K562 (cell line): ENCODE measurements at regions not wholly inside any gene's neighbourhood (a gene's known extent, or its start where the extent isn't known, plus 50 kb on each side); places are given as distances from the start of the nearest gene placed in this dataset.

Source experiments
- ATAC-seq: fragments of 200-7000 bp; cut with Tn5 transposase; 3 replicates; pipeline ENCODE4 v1.9.1; 2020; ENCODE audit warnings: moderate library complexity
- BruUV-seq: library from RNA; stranded (reverse); fragments of 400-500 nt; replicated peaks from 2 replicates; lab custom pipeline; 2021; lab: Mats Ljungman, UMichigan
- CTCF ChIA-PET: fragments of 300-600 bp; formaldehyde crosslinking; extraction: SDS; loops from one replicate; lab custom pipeline; 2021; ENCODE audit warnings: low intra/inter-chr PET ratio; lab: Yijun Ruan, JAX
- POLR2A ChIA-PET: fragments of 300-600, 350-650 bp; sonication (Branson Sonifier 250); formaldehyde crosslinking; extraction: SDS; loops from one replicate; lab custom pipeline; 2021; ENCODE audit warnings: antibody characterized with exemption, inconsistent platforms; lab: Yijun Ruan, JAX
- DNase-seq, 4 experiments: peaks; one replicate each; pipeline versions ENCODE4 v3.0.0 to v3.0.0-alpha.2; 2011 to 2018; ENCODE audit warnings: low spot score in 3 of 4, mixed read lengths in 3 of 4; ENCODE audit errors: extremely low read depth in 1 of 4
- FAIRE-seq: peaks from 2 replicates; lab custom pipeline; 2011; peaks lifted over from hg19 to GRCh38; lab: Jason Lieb, UNC
- H2AFZ ChIP-seq: 2 replicates; pipeline ENCODE4 v1.6.0; 2011; ENCODE audit warnings: low read depth, low read length, control low read depth, inconsistent platforms
- H3K27ac ChIP-seq: fragments of 200-600 bp; 3 replicates; pipeline ENCODE4 v1.8.0; 2011; ENCODE audit warnings: low read depth, mild to moderate bottlenecking, control low read depth, inconsistent platforms, low read length, moderate library complexity, mixed read lengths; ENCODE audit errors: extremely low read depth
- H3K27me3 ChIP-seq, 2 experiments: fragments of 300-600 bp in 1 of 2; 2 replicates in 1 of 2; 3 replicates in 1 of 2; pipeline versions ENCODE4 v1.6.0 to v1.8.0; 2011; ENCODE audit warnings: inconsistent platforms in 2 of 2, low read length in 2 of 2, mild to moderate bottlenecking in 1 of 2, mixed read lengths in 1 of 2, moderate library complexity in 1 of 2; ENCODE audit not compliant: control insufficient read depth in 2 of 2, insufficient read depth in 2 of 2
- H3K36me3 ChIP-seq: fragments of 300-600 bp; 3 replicates; pipeline ENCODE4 v1.8.0; 2011; ENCODE audit warnings: mild to moderate bottlenecking, low read length, inconsistent platforms; ENCODE audit not compliant: control insufficient read depth, insufficient read depth
- H3K4me1 ChIP-seq, 2 experiments: fragments of 200-600 bp in 1 of 2; replicated peaks in 1 of 2; 2 replicates in 1 of 2; 3 replicates in 1 of 2; pipeline versions ENCODE4 v1.5.1 to v1.8.0; 2011; ENCODE audit warnings: inconsistent platforms in 2 of 2, low read length in 2 of 2, mild to moderate bottlenecking in 1 of 2, mixed read lengths in 1 of 2, moderate library complexity in 1 of 2; ENCODE audit not compliant: control insufficient read depth in 2 of 2, insufficient read depth in 2 of 2
- H3K4me2 ChIP-seq: 2 replicates; pipeline ENCODE4 v1.6.1; 2011; ENCODE audit warnings: low read length, control low read depth, inconsistent platforms, mixed read lengths; ENCODE audit not compliant: insufficient read depth
- H3K4me3 ChIP-seq: fragments of 200-600 bp; sonication (generic), shearing (Covaris generic); 2 replicates; pipeline ENCODE4 v1.5.1; 2016; ENCODE audit warnings: control low read depth, inconsistent platforms
- H3K79me2 ChIP-seq: fragments of 200-600 bp; 3 replicates; pipeline ENCODE4 v1.8.0; 2011; ENCODE audit warnings: low read length, inconsistent platforms; ENCODE audit not compliant: control insufficient read depth, insufficient read depth
- H3K9ac ChIP-seq, 2 experiments: 2 replicates each; pipeline versions ENCODE4 v1.6.0 to v1.6.1; 2011; ENCODE audit warnings: low read depth in 2 of 2, low read length in 2 of 2, control low read depth in 1 of 2, inconsistent platforms in 1 of 2, mild to moderate bottlenecking in 1 of 2, mixed read lengths in 1 of 2; ENCODE audit not compliant: insufficient read depth in 1 of 2
- H3K9me1 ChIP-seq: one replicate; pipeline ENCODE4 v1.6.0; 2011; ENCODE audit warnings: inconsistent platforms, mild to moderate bottlenecking, low read length, moderate library complexity; ENCODE audit not compliant: control insufficient read depth, insufficient read depth
- H3K9me3 ChIP-seq: replicated peaks from 2 replicates; pipeline ENCODE4 v1.5.1; 2011; ENCODE audit warnings: low read depth, low read length, inconsistent platforms; ENCODE audit not compliant: control insufficient read depth, insufficient read depth
- H4K20me1 ChIP-seq: replicated peaks from 2 replicates; pipeline ENCODE4 v1.6.1; 2011; ENCODE audit warnings: low read length, inconsistent platforms, mixed read lengths; ENCODE audit not compliant: control insufficient read depth, insufficient read depth
- WGBS: fragments of 100-300 bp; shearing (Covaris generic); methylation state at CpG from one replicate; pipeline ENCODE4 v1.1.6; 2016; ENCODE audit warnings: low coverage, mixed read lengths; ENCODE audit not compliant: insufficient coverage; ENCODE audit errors: missing lambda C conversion rate; 5-methylcytosine and 5-hydroxymethylcytosine counted together
- in situ Hi-C: fragments of 300-500 bp; cut with MboI; formaldehyde crosslinking; loops from 4 replicates; pipeline ENCODE4 v1.15.0; 2018; ENCODE audit warnings: inconsistent platforms, mixed read lengths
- intact Hi-C: fragments of 100-400 bp; cut with micrococcal nuclease; formaldehyde crosslinking; loops from 2 replicates; pipeline ENCODE4 v1.14.2; 2022
- TF ChIP-seq, protein P1 (sequence below): fragments of 200-600 bp; sonication (generic); IDR thresholded peaks from one replicate; pipeline ENCODE4 v1.6.1; 2012; ENCODE audit warnings: mild to moderate bottlenecking, low read depth, low read length, inconsistent platforms
- TF ChIP-seq, protein P2 (sequence below): fragments of 450-650 bp; IDR thresholded peaks from 2 replicates; pipeline ENCODE4 v1.6.1; 2016; ENCODE audit warnings: mild to moderate bottlenecking

DNA sequence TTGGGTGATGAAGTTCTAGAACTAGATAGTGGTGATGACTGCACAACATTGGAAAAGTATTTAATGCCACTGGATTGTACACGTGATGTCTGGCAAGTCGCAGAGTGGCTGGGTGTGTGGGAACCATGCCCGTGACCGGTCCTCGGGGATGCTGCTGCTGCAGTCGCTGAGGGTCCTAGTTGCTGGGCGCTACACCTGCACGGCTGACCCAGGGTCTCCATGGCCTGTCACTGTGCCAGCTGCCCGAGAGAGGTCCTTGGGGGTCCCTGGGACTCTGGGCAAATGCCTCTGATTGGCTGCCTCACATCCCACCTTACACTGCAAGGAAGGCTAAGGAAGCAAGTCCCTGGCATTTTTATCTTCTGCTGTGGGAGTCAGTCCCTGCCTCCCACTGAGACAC, 109.1 kb upstream of the PABPC3 start:
- Histone ChIP-seq H3K9me3 (no peaks in the 10 kb centered on the region), H3K9ac (no peak overlapping the region), H3K36me3 (no peaks in the 10 kb centered on the region), H3K9me1 (no peaks in the 10 kb centered on the region), H3K27ac (no peak overlapping the region), H4K20me1 (no peaks in the 10 kb centered on the region), H3K27me3 (peaks cover 4 to 30% of the 10 kb centered on the region in 2 experiments; a peak in 3 of 5 replicates), H2AFZ (no peak overlapping the region), H3K4me3 (no peak overlapping the region), H3K79me2 (no peaks in the 10 kb centered on the region), H3K4me2 (no peak overlapping the region), H3K4me1 (peaks cover 0 to 3% of the 10 kb centered on the region in 2 experiments; a peak in 3 of 5 replicates)
- CTCF ChIA-PET, result no interaction called here
- TF ChIP-seq, protein P1, sequence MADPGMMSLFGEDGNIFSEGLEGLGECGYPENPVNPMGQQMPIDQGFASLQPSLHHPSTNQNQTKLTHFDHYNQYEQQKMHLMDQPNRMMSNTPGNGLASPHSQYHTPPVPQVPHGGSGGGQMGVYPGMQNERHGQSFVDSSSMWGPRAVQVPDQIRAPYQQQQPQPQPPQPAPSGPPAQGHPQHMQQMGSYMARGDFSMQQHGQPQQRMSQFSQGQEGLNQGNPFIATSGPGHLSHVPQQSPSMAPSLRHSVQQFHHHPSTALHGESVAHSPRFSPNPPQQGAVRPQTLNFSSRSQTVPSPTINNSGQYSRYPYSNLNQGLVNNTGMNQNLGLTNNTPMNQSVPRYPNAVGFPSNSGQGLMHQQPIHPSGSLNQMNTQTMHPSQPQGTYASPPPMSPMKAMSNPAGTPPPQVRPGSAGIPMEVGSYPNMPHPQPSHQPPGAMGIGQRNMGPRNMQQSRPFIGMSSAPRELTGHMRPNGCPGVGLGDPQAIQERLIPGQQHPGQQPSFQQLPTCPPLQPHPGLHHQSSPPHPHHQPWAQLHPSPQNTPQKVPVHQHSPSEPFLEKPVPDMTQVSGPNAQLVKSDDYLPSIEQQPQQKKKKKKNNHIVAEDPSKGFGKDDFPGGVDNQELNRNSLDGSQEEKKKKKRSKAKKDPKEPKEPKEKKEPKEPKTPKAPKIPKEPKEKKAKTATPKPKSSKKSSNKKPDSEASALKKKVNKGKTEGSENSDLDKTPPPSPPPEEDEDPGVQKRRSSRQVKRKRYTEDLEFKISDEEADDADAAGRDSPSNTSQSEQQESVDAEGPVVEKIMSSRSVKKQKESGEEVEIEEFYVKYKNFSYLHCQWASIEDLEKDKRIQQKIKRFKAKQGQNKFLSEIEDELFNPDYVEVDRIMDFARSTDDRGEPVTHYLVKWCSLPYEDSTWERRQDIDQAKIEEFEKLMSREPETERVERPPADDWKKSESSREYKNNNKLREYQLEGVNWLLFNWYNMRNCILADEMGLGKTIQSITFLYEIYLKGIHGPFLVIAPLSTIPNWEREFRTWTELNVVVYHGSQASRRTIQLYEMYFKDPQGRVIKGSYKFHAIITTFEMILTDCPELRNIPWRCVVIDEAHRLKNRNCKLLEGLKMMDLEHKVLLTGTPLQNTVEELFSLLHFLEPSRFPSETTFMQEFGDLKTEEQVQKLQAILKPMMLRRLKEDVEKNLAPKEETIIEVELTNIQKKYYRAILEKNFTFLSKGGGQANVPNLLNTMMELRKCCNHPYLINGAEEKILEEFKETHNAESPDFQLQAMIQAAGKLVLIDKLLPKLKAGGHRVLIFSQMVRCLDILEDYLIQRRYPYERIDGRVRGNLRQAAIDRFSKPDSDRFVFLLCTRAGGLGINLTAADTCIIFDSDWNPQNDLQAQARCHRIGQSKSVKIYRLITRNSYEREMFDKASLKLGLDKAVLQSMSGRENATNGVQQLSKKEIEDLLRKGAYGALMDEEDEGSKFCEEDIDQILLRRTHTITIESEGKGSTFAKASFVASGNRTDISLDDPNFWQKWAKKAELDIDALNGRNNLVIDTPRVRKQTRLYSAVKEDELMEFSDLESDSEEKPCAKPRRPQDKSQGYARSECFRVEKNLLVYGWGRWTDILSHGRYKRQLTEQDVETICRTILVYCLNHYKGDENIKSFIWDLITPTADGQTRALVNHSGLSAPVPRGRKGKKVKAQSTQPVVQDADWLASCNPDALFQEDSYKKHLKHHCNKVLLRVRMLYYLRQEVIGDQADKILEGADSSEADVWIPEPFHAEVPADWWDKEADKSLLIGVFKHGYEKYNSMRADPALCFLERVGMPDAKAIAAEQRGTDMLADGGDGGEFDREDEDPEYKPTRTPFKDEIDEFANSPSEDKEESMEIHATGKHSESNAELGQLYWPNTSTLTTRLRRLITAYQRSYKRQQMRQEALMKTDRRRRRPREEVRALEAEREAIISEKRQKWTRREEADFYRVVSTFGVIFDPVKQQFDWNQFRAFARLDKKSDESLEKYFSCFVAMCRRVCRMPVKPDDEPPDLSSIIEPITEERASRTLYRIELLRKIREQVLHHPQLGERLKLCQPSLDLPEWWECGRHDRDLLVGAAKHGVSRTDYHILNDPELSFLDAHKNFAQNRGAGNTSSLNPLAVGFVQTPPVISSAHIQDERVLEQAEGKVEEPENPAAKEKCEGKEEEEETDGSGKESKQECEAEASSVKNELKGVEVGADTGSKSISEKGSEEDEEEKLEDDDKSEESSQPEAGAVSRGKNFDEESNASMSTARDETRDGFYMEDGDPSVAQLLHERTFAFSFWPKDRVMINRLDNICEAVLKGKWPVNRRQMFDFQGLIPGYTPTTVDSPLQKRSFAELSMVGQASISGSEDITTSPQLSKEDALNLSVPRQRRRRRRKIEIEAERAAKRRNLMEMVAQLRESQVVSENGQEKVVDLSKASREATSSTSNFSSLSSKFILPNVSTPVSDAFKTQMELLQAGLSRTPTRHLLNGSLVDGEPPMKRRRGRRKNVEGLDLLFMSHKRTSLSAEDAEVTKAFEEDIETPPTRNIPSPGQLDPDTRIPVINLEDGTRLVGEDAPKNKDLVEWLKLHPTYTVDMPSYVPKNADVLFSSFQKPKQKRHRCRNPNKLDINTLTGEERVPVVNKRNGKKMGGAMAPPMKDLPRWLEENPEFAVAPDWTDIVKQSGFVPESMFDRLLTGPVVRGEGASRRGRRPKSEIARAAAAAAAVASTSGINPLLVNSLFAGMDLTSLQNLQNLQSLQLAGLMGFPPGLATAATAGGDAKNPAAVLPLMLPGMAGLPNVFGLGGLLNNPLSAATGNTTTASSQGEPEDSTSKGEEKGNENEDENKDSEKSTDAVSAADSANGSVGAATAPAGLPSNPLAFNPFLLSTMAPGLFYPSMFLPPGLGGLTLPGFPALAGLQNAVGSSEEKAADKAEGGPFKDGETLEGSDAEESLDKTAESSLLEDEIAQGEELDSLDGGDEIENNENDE, result no peak
- TF ChIP-seq, protein P2, sequence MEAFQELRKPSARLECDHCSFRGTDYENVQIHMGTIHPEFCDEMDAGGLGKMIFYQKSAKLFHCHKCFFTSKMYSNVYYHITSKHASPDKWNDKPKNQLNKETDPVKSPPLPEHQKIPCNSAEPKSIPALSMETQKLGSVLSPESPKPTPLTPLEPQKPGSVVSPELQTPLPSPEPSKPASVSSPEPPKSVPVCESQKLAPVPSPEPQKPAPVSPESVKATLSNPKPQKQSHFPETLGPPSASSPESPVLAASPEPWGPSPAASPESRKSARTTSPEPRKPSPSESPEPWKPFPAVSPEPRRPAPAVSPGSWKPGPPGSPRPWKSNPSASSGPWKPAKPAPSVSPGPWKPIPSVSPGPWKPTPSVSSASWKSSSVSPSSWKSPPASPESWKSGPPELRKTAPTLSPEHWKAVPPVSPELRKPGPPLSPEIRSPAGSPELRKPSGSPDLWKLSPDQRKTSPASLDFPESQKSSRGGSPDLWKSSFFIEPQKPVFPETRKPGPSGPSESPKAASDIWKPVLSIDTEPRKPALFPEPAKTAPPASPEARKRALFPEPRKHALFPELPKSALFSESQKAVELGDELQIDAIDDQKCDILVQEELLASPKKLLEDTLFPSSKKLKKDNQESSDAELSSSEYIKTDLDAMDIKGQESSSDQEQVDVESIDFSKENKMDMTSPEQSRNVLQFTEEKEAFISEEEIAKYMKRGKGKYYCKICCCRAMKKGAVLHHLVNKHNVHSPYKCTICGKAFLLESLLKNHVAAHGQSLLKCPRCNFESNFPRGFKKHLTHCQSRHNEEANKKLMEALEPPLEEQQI, result no peak
- intact Hi-C loops (no loop called here), in situ Hi-C loops (loop anchor here (25.0 kb wide), 1 partner anchor 250 kb away; no protein-coding TSS in a partner anchor)
- ATAC-seq, result no peak
- POLR2A ChIA-PET, result no interaction called here
- 11% methylated on average over 6 of the region's 9 CpGs for WGBS
- no peak for FAIRE-seq
- no peak for DNase-seq
- no TSS peak for BruUV-seq
